HEK293T (cell line): ENCODE measurements at regions not wholly inside any gene's neighbourhood (a gene's known extent, or its start where the extent isn't known, plus 50 kb on each side); places are given as distances from the start of the nearest gene placed in this dataset.
"Not testable (repeated sequence)": the region's sequence is repeated elsewhere in the genome, so short reads cannot be mapped to it uniquely, and the experiment has no call there.

Experiments used
- CTCF ChIA-PET: fragments of 350-600 bp; formaldehyde crosslinking; extraction: SDS; loops from one replicate; lab custom pipeline; 2021; ENCODE audit warnings: antibody characterized with exemption, inconsistent platforms; lab: Yijun Ruan, JAX
- POLR2A ChIA-PET: fragments of 350-600 bp; formaldehyde crosslinking; extraction: SDS; loops from one replicate; lab custom pipeline; 2020; ENCODE audit warnings: antibody characterized with exemption, inconsistent platforms; lab: Yijun Ruan, JAX
- DNase-seq: peaks from one replicate; pipeline ENCODE4 v3.0.0; 2012; ENCODE audit warnings: mixed read lengths; ENCODE audit errors: extremely low spot score
- ARNT ChIP-seq: fragments of 450-650 bp; IDR thresholded peaks from 2 replicates; pipeline ENCODE4 v1.6.1; 2017; ENCODE audit warnings: mild to moderate bottlenecking
- BHLHE40 ChIP-seq: fragments of 450-650 bp; IDR thresholded peaks from 2 replicates; pipeline ENCODE4 v1.6.1; 2016; ENCODE audit warnings: mild to moderate bottlenecking, moderate library complexity, borderline replicate concordance
- CTBP1 ChIP-seq: fragments of 450-650 bp; IDR thresholded peaks from 2 replicates; pipeline ENCODE4 v1.6.1; 2016; ENCODE audit warnings: borderline replicate concordance
- ELF4 ChIP-seq: fragments of 450-650 bp; IDR thresholded peaks from 2 replicates; pipeline ENCODE4 v1.6.1; 2017; ENCODE audit warnings: antibody characterized with exemption
- FOXA1 ChIP-seq: fragments of 450-650 bp; IDR thresholded peaks from 2 replicates; pipeline ENCODE4 v1.6.1; 2016; ENCODE audit warnings: mild to moderate bottlenecking
- FOXK2 ChIP-seq: fragments of 450-650 bp; IDR thresholded peaks from 2 replicates; pipeline ENCODE4 v1.6.1; 2016; ENCODE audit warnings: mild to moderate bottlenecking
- FOXM1 ChIP-seq: fragments of 450-650 bp; IDR thresholded peaks from 2 replicates; pipeline ENCODE4 v1.6.1; 2017; ENCODE audit warnings: mild to moderate bottlenecking, borderline replicate concordance
- HDGF ChIP-seq: fragments of 450-650 bp; IDR thresholded peaks from 2 replicates; pipeline ENCODE4 v1.6.1; 2017; ENCODE audit warnings: antibody characterized with exemption, borderline replicate concordance
- L3MBTL2 ChIP-seq: fragments of 450-650 bp; conservative IDR thresholded peaks from 2 replicates; pipeline ENCODE4 v1.6.1; 2016; ENCODE audit warnings: mild to moderate bottlenecking
- LEF1 ChIP-seq: fragments of 450-650 bp; IDR thresholded peaks from 2 replicates; pipeline ENCODE4 v1.6.1; 2017; ENCODE audit warnings: mild to moderate bottlenecking, borderline replicate concordance
- NFRKB ChIP-seq: fragments of 450-650 bp; IDR thresholded peaks from 2 replicates; pipeline ENCODE4 v1.6.1; 2016; ENCODE audit warnings: mild to moderate bottlenecking, moderate library complexity
- SP1 ChIP-seq: fragments of 450-650 bp; IDR thresholded peaks from 2 replicates; pipeline ENCODE4 v1.6.1; 2017
- SUZ12 ChIP-seq: fragments of 450-650 bp; IDR thresholded peaks from 2 replicates; pipeline ENCODE4 v1.6.1; 2016; ENCODE audit warnings: mild to moderate bottlenecking
- TARDBP ChIP-seq: fragments of 450-650 bp; IDR thresholded peaks from 2 replicates; pipeline ENCODE4 v1.6.1; 2016
- ZNF384 ChIP-seq: fragments of 450-650 bp; IDR thresholded peaks from 2 replicates; pipeline ENCODE4 v1.6.1; 2016
- TF ChIP-seq, protein P1 (sequence below): fragments of 450-650 bp; IDR thresholded peaks from 2 replicates; pipeline ENCODE4 v1.6.1; 2016

DNA sequence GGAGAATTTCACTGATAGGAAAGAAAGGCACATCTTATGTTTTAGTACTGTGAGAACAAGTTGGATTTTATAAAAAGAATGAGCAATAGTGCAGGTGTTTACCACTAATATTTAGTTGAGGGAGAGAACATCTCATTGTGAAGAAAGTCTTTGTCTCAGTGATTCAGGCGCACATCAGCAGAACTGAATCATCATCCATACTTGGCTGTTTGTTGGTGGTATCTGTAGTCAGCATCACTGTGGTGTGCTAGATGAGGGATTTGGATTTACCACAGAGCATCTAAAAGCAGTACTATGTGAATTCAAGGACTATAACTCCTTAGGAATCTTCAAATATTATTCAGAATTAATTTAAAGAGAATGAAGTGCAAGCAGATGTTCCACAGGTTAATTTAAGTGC lies 1380.5 kb upstream of the ATXN8OS start:
- DNase-seq = no peak
- TF ChIP-seq NFRKB (no peak), FOXM1 (no peak), ZNF384 (no peak), L3MBTL2 (no peak), TARDBP (no peak), ELF4 (no peak), LEF1 (no peak), BHLHE40 (no peak), SUZ12 (no peak), FOXK2 (no peak), ARNT (no peak)
- TF ChIP-seq, protein P1, sequence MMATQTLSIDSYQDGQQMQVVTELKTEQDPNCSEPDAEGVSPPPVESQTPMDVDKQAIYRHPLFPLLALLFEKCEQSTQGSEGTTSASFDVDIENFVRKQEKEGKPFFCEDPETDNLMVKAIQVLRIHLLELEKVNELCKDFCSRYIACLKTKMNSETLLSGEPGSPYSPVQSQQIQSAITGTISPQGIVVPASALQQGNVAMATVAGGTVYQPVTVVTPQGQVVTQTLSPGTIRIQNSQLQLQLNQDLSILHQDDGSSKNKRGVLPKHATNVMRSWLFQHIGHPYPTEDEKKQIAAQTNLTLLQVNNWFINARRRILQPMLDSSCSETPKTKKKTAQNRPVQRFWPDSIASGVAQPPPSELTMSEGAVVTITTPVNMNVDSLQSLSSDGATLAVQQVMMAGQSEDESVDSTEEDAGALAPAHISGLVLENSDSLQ = no peak
- POLR2A ChIA-PET = no interaction called here
- CTCF ChIA-PET = no interaction called here

DNA sequence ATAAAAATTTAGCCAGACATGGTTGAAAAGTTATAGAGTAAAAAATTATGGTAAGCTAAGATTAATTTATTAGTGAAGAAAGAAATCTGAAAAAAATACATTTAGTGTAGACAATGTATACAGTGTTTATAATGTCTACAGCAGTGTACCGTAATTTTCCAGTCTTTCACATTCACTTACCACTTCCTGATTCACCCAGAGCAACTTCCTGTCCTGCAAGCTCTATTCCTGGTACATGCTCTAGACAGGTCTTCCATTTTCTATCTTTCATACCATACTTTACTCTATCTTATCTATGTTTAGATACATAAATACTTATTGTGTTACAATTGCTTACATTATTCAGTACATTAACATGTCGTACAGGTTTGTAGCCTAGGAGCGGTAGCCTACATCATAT lies 1387.8 kb upstream of the ATXN8OS start:
- DNase-seq = no peak
- POLR2A ChIA-PET = no interaction called here
- CTCF ChIA-PET = no interaction called here
- TF ChIP-seq HDGF (no peak), ELF4 (no peak), CTBP1 (no peak), LEF1 (no peak), ZNF384 (no peak), BHLHE40 (no peak), FOXK2 (no peak), SUZ12 (no peak), L3MBTL2 (no peak), FOXA1 (no peak), ARNT (no peak), SP1 (no peak), TARDBP (no peak), NFRKB (no peak), FOXM1 (no peak)
- TF ChIP-seq, protein P1 = no peak

DNA sequence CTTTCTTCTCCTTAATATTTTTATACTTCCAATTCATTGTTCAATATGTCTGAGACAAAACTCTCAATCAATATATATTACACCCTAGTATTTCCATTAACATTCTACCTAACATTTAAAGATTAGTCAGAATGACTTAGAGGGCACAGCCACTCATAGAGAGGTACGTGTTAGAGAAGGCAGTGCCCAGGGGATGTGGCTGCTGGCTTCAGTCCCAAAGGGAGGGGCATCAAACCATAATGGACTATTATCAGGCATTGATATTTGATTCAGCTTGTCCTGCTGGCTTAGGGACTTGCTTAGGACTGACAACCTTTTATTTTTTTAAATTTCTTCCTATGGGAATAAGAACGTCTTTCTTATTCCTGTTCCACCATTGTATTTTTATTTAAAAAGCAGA lies 1392.0 kb upstream of the ATXN8OS start:
- TF ChIP-seq SP1 = no peak
- TF ChIP-seq NFRKB = no peak
- no peak for TF ChIP-seq FOXK2
- no peak for TF ChIP-seq L3MBTL2
- TF ChIP-seq ELF4 = no peak
- no peak for TF ChIP-seq TARDBP
- TF ChIP-seq ARNT = no peak
- no peak for TF ChIP-seq FOXA1
- no peak for TF ChIP-seq LEF1
- TF ChIP-seq HDGF = no peak
- TF ChIP-seq, protein P1 = no peak
- TF ChIP-seq FOXM1 = no peak
- no peak for DNase-seq
- CTCF ChIA-PET = no interaction called here
- POLR2A ChIA-PET = no interaction called here

DNA sequence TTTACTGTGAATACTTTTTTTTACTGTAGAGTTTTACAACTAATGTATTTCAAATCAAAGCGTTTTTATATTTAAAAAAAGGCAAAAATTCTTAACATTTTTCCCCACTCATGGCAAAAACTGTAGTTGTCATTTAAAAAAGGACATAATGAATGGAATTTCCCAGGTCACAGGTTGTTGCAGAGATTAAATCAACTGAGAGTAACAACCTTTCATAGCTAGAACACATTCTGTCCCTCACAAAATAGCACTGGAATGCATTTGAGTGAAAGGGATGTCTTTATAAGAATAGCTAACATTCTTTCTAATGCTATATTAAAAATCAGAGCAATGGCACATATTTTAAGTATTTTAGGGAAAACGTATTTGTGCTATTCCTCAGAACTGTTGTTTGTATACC lies 1393.3 kb upstream of the ATXN8OS start:
- POLR2A ChIA-PET = no interaction called here
- no peak for TF ChIP-seq BHLHE40
- CTCF ChIA-PET = no interaction called here
- no peak for DNase-seq

DNA sequence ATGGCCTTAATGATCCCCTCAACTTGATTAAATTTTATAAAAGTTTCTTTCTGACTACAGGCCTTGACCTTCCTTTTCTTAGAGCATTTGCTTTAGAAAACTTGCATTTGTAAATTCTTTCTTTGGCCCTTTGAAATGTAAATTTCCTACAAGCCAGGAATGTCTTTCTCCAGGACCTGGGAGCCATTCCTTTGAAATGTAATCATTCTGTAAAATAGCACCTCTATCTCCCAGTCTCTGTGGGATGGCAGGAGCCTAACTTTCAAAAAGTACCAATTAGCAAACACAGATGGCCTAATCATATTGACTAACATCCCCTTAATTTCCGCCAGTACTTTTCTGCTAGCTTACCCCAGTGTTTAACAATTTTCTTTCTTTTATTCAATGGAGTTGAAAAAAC lies 1394.2 kb upstream of the ATXN8OS start:
- DNase-seq = no peak
- TF ChIP-seq SUZ12 (no peak), ARNT (no peak), NFRKB (no peak), SP1 (no peak), FOXK2 (no peak), FOXM1 (no peak), ELF4 (no peak), ZNF384 (no peak), LEF1 (no peak), FOXA1 (no peak)
- ChIA-PET POLR2A (no interaction called here), CTCF (no interaction called here)

DNA sequence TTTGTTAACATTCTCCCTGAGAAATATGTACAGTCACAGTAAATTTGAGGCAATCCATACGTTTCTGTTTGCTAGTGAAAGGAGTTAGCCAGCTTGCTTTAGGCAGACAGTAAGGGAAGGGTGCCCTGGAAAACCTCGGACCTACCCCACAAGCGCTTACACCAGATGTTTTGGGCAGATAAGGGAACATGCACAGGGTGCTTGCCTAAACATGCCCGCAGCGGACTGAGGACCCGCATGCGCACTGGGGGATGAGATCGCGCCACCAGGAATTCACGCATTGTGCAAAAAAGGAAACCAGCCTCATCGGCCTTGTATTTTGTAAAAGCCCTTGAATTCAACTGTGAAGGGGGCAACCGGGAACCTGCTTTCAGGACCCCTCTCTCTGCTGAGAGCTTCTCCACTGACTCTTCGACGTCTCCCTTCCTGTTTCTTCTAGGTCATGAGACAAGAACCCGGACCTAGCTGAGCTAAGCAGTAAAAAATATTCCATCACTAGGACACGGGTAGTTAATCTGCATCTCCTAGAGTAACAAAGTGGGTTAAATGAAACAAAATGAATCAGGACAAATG lies 1399.2 kb upstream of the ATXN8OS start:
- POLR2A ChIA-PET = no interaction called here
- no peak for TF ChIP-seq LEF1
- TF ChIP-seq CTBP1 = no peak
- no peak for TF ChIP-seq SP1
- no peak for TF ChIP-seq SUZ12
- no peak for TF ChIP-seq ARNT
- no peak for TF ChIP-seq FOXK2
- no peak for TF ChIP-seq ELF4
- TF ChIP-seq L3MBTL2 = no peak
- CTCF ChIA-PET = interaction anchor here (1.2 kb wide), 1 partner anchor 11 kb away, joined by 4 read pairs; no protein-coding TSS in a partner anchor
- no peak for DNase-seq

DNA sequence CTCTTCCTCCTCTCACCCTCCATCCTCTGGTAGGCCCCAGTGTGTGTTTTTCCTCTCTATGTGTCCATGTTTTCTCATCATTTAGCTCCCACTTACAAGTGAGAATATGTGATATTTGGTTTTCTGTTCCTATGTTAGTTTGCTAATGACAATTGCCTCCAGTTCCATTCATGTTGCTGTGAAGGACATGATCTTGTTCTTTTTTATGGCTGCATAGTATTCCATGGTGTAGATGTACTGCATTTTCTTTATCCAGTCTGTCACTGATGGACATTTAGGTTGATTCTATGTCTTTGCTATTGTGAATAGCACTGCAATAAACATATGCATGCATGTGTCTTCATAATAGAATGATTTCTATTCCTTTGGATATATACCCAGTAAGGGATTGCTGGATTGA lies 1401.6 kb upstream of the ATXN8OS start:
- POLR2A ChIA-PET, DNase-seq, CTCF ChIA-PET: not testable (repeated sequence)
